Mesenchymal stem cell (in vitro differentiated cells and primary cell): ENCODE measurements at regions not wholly inside any gene's neighbourhood (a gene's known extent, or its start where the extent isn't known, plus 50 kb on each side); places are given as distances from the start of the nearest gene placed in this dataset.
A peak's percentile ranks its signal among the peaks of the same experiment; 100 is the strongest.

Experiments used
- DNase-seq: peaks from one replicate; pipeline ENCODE4 v3.0.0-alpha.2; 2013
- H2AFZ ChIP-seq: one replicate; pipeline ENCODE4 v1.6.1; 2013; ENCODE audit warnings: low read depth, mild to moderate bottlenecking, control low read depth, inconsistent platforms, low read length, moderate library complexity
- H2AK5ac ChIP-seq: 2 replicates; pipeline ENCODE4 v1.6.1; 2013; ENCODE audit warnings: low read length, moderate library complexity, mild to moderate bottlenecking, inconsistent platforms; ENCODE audit not compliant: severe bottlenecking
- H2BK120ac ChIP-seq: one replicate; pipeline ENCODE4 v1.6.1; 2013; ENCODE audit warnings: low read depth, mild to moderate bottlenecking, inconsistent platforms, low read length, moderate library complexity
- H2BK12ac ChIP-seq, 2 experiments: one replicate each; pipeline ENCODE4 v1.6.1; 2013; ENCODE audit warnings: inconsistent platforms in 2 of 2, low read length in 2 of 2, mild to moderate bottlenecking in 2 of 2, moderate library complexity in 2 of 2, control low read depth in 1 of 2
- H2BK15ac ChIP-seq: one replicate; pipeline ENCODE4 v1.6.1; 2013; ENCODE audit warnings: mild to moderate bottlenecking, low read depth, inconsistent platforms; ENCODE audit not compliant: poor library complexity, severe bottlenecking
- H2BK5ac ChIP-seq: 2 replicates; pipeline ENCODE4 v1.6.1; 2013; ENCODE audit warnings: low read depth, mild to moderate bottlenecking, low read length, control low read depth, inconsistent platforms; ENCODE audit not compliant: poor library complexity, severe bottlenecking
- H3K14ac ChIP-seq, 2 experiments: one replicate each; pipeline ENCODE4 v1.6.1; 2013; ENCODE audit warnings: inconsistent platforms in 2 of 2, low read length in 2 of 2, control low read depth in 1 of 2, mild to moderate bottlenecking in 1 of 2, moderate library complexity in 1 of 2
- H3K18ac ChIP-seq, 2 experiments: one replicate each; pipeline ENCODE4 v1.6.1; 2013; ENCODE audit warnings: inconsistent platforms in 2 of 2, low read length in 2 of 2, control low read depth in 1 of 2, low read depth in 1 of 2, mild to moderate bottlenecking in 1 of 2
- H3K23ac ChIP-seq, 2 experiments: one replicate each; pipeline ENCODE4 v1.6.1; 2013; ENCODE audit warnings: inconsistent platforms in 2 of 2, low read length in 2 of 2, mild to moderate bottlenecking in 2 of 2, moderate library complexity in 2 of 2, control low read depth in 1 of 2
- H3K27ac ChIP-seq: 2 replicates; pipeline ENCODE4 v1.5.1; 2013; ENCODE audit warnings: mild to moderate bottlenecking, moderate library complexity, low read length, control low read depth, inconsistent platforms; ENCODE audit not compliant: poor library complexity, severe bottlenecking
- H3K27me3 ChIP-seq, 2 experiments: 2 replicates each; pipeline versions ENCODE4 v1.6.1 to v1.7.0; 2013; ENCODE audit warnings: low read length in 2 of 2, mild to moderate bottlenecking in 2 of 2, moderate library complexity in 2 of 2, control low read depth in 1 of 2, inconsistent platforms in 1 of 2; ENCODE audit not compliant: control insufficient read depth in 1 of 2, insufficient read depth in 1 of 2
- H3K36me3 ChIP-seq, 2 experiments: 2 replicates each; pipeline versions ENCODE4 v1.6.1 to v1.7.0; 2013; ENCODE audit warnings: low read length in 2 of 2, control low read depth in 1 of 2, inconsistent platforms in 1 of 2, low read depth in 1 of 2, mild to moderate bottlenecking in 1 of 2; ENCODE audit not compliant: insufficient read depth in 2 of 2, control insufficient read depth in 1 of 2
- H3K4ac ChIP-seq, 2 experiments: one replicate each; pipeline ENCODE4 v1.6.1; 2013; ENCODE audit warnings: inconsistent platforms in 2 of 2, low read length in 2 of 2, mild to moderate bottlenecking in 2 of 2, moderate library complexity in 2 of 2, control low read depth in 1 of 2, low read depth in 1 of 2
- H3K4me1 ChIP-seq: 2 replicates; pipeline ENCODE4 v1.6.1; 2013; ENCODE audit warnings: low read depth, low read length, control low read depth; ENCODE audit not compliant: control insufficient read depth, insufficient read depth
- H3K4me2 ChIP-seq: 2 replicates; pipeline ENCODE4 v1.6.1; 2013; ENCODE audit warnings: low read length, mild to moderate bottlenecking, inconsistent platforms; ENCODE audit not compliant: poor library complexity, severe bottlenecking
- H3K4me3 ChIP-seq, 2 experiments: 2 replicates each; pipeline versions ENCODE4 v1.5.1 to v1.7.0; 2013; ENCODE audit warnings: low read length in 2 of 2, mild to moderate bottlenecking in 2 of 2, control low read depth in 1 of 2, low read depth in 1 of 2; ENCODE audit not compliant: insufficient read depth in 1 of 2
- H3K79me1 ChIP-seq: replicated peaks from 2 replicates; pipeline ENCODE4 v1.6.1; 2013; ENCODE audit warnings: mild to moderate bottlenecking, control low read depth, low read length, inconsistent platforms; ENCODE audit not compliant: poor library complexity, severe bottlenecking
- H3K9ac ChIP-seq: 2 replicates; pipeline ENCODE4 v1.7.0; 2013; ENCODE audit warnings: mild to moderate bottlenecking, low read length, moderate library complexity
- H3K9me3 ChIP-seq: 2 replicates; pipeline ENCODE4 v1.7.0; 2013; ENCODE audit warnings: mild to moderate bottlenecking, low read length; ENCODE audit not compliant: control insufficient read depth
- H4K8ac ChIP-seq: one replicate; pipeline ENCODE4 v1.6.1; 2013; ENCODE audit warnings: inconsistent platforms, mild to moderate bottlenecking, low read length, moderate library complexity
- H4K91ac ChIP-seq: one replicate; pipeline ENCODE4 v1.6.1; 2013; ENCODE audit warnings: mild to moderate bottlenecking, low read length, inconsistent platforms
- WGBS: methylation state at CpG from one replicate; pipeline ENCODE4 v1.1.7; 2013; ENCODE audit warnings: mixed read lengths; 5-methylcytosine and 5-hydroxymethylcytosine counted together

DNA sequence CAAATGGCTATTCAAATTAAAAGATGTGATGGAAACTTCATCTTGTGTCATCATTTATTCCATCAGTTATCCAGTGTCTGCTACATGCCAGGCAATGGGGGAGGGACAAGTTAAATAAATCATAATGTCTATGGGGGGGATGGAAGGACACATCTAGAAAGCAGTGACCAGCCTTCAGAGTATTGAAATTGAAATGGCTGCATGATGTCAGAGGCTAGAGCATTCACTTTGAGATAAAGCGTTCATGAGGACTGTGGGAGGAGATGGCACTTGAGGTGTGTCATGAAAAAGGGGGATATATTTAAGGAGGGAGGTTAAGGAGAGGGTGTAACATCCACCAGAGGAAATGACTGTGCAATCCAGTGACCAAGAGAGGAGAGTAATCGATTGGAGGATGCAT is 50.6 kb downstream of the SLIT2 start:
- Histone ChIP-seq H2AK5ac (no peak overlapping the region), H2BK15ac (no peak overlapping the region), H3K4ac (no peak overlapping the region), H3K23ac (no peak overlapping the region), H4K91ac (no peak overlapping the region), H3K9me3 (no peaks in the 10 kb centered on the region), H3K4me3 (no peak overlapping the region), H3K9ac (no peak overlapping the region), H2AFZ (no peak overlapping the region), H3K14ac (no peak overlapping the region), H2BK12ac (no peak overlapping the region), H4K8ac (no peak overlapping the region), H3K27ac (no peak overlapping the region), H3K18ac (no peak overlapping the region), H2BK120ac (no peak overlapping the region), H3K4me2 (no peak overlapping the region), H2BK5ac (no peak overlapping the region), H3K27me3 (no peaks in the 10 kb centered on the region), H3K4me1 (no peaks in the 10 kb centered on the region), H3K36me3 (no peaks in the 10 kb centered on the region), H3K79me1 (no peaks in the 10 kb centered on the region)
- 96% methylated on average over 1 of the region's 2 CpGs for WGBS
- DNase-seq, result no peak

DNA sequence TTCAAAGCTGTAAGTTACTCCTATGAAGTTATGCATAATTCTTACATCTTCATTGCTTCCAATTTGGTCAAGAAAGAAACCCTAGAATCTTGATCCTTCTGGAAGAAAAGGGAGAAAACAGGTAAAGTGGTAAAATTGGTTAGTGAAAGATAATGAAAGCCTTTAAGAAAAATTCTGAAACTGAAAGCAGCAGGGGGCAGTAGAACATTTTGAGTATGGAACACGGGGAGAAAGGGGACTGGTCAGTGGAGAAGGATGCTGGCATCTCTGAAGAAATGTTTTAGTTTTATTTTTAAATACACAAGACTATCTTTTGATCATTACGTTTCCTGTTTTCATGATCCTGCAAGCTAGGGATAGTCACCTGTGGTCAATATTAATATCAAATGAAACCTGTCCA is 54.3 kb downstream of the SLIT2 start:
- H3K4me3 ChIP-seq, result no peak overlapping the region
- no peak overlapping the region for H2BK120ac ChIP-seq
- no peak overlapping the region for H4K8ac ChIP-seq
- WGBS, result no CpG with 5 or more reads among the region's 2 CpGs
- no peak overlapping the region for H2BK12ac ChIP-seq
- H2BK15ac ChIP-seq, result no peak overlapping the region
- no peak overlapping the region for H2AK5ac ChIP-seq
- H3K18ac ChIP-seq, result no peak overlapping the region
- no peaks in the 10 kb centered on the region for H3K4me1 ChIP-seq
- H2AFZ ChIP-seq, result no peak overlapping the region
- no peak overlapping the region for H4K91ac ChIP-seq
- H3K23ac ChIP-seq, result no peak overlapping the region
- H3K14ac ChIP-seq, result no peak overlapping the region
- H3K79me1 ChIP-seq, result no peaks in the 10 kb centered on the region
- no peaks in the 10 kb centered on the region for H3K36me3 ChIP-seq
- H3K9ac ChIP-seq, result no peak overlapping the region
- H3K4ac ChIP-seq, result no peak overlapping the region
- no peaks in the 10 kb centered on the region for H3K27me3 ChIP-seq
- no peaks in the 10 kb centered on the region for H3K9me3 ChIP-seq
- DNase-seq, result peak; percentile 23
- no peak overlapping the region for H3K4me2 ChIP-seq
- no peak overlapping the region for H2BK5ac ChIP-seq
- H3K27ac ChIP-seq, result no peak overlapping the region

DNA sequence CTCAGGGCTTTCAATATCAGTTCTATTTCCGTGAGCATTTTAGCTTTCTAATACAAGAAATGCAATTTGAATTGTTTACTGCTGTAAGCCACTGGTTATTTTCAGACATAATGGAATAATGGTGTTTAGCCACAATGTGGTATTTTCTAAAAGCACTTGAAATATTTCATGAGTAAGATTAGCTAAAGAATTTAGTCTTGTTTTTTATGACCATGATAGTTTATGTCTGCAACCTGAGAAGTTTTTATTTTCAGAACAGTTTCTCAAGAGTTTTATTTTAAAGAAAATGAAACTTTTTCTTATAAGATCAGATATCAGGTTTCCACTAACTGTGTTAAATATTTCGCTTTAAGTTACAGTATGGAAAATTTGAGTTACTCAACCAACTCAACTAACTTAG is 60.2 kb downstream of the SLIT2 start:
- H2BK12ac ChIP-seq, result no peak overlapping the region
- H3K9me3 ChIP-seq, result no peaks in the 10 kb centered on the region
- DNase-seq, result peak; percentile 43
- H3K18ac ChIP-seq, result no peak overlapping the region
- H4K91ac ChIP-seq, result no peak overlapping the region
- H2BK120ac ChIP-seq, result no peak overlapping the region
- no peaks in the 10 kb centered on the region for H3K36me3 ChIP-seq
- no peak overlapping the region for H2BK5ac ChIP-seq
- no peak overlapping the region for H3K4me2 ChIP-seq
- no peak overlapping the region for H3K4ac ChIP-seq
- H2BK15ac ChIP-seq, result no peak overlapping the region
- H3K27me3 ChIP-seq, result no peaks in the 10 kb centered on the region
- H4K8ac ChIP-seq, result no peak overlapping the region
- no peak overlapping the region for H3K9ac ChIP-seq
- H3K14ac ChIP-seq, result no peak overlapping the region
- H3K23ac ChIP-seq, result no peak overlapping the region
- H3K79me1 ChIP-seq, result no peaks in the 10 kb centered on the region
- H2AFZ ChIP-seq, result no peak overlapping the region
- no peak overlapping the region for H3K27ac ChIP-seq
- no peak overlapping the region for H3K4me3 ChIP-seq
- WGBS, result 50% methylated on average over 1 of the region's 2 CpGs
- no peak overlapping the region for H2AK5ac ChIP-seq
- H3K4me1 ChIP-seq, result no peaks in the 10 kb centered on the region

DNA sequence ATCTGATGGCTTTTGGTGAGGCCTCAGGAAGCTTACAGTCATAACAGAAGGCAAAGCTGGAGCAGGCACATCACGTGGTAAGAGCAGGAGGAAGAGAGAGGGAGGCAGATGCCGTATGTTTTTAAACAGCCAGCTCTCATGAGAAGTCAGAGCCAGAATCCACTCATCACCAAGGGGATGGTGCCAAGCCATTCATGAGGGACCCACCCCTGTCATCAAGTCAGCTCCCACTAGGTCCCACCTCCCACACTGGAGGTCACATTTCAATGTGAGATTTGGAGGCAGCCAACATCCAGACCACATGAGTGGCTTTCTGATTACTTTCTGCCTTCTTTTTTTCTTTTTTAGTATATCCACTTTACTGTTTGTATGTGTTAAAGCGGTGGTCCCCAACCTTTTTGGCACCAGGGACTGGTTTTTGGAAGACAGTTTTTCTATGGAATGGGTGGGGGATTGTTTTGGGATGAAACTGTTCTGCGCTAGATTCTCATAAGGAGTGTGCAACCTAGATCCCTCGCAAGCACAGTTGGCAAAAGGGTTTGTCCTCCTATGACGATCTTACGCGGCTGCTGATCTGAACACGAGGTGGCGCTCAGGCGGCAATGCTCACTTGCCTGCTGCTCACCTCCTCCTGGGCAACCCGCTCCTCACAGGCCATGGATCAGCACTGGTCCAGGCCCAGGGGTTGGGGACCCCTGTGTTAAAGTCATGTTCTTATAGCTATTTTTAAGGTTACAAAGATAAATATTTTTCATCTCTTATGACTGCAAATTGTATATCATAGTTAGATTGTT is 61.7 kb downstream of the SLIT2 start:
- Histone ChIP-seq H2AK5ac (no peak overlapping the region), H3K23ac (no peak overlapping the region), H3K4me2 (no peak overlapping the region), H3K4me3 (no peak overlapping the region), H2BK120ac (no peak overlapping the region), H2BK12ac (no peak overlapping the region), H3K27ac (no peak overlapping the region), H3K4me1 (no peaks in the 10 kb centered on the region), H3K4ac (no peak overlapping the region), H4K8ac (no peak overlapping the region), H3K9me3 (no peaks in the 10 kb centered on the region), H2BK15ac (no peak overlapping the region), H3K79me1 (no peaks in the 10 kb centered on the region), H3K36me3 (no peaks in the 10 kb centered on the region), H2BK5ac (no peak overlapping the region), H4K91ac (no peak overlapping the region), H2AFZ (no peak overlapping the region), H3K14ac (no peak overlapping the region), H3K9ac (no peak overlapping the region), H3K18ac (no peak overlapping the region), H3K27me3 (no peaks in the 10 kb centered on the region)
- 58% methylated on average over 11 of the region's 12 CpGs for whole genome bisulfite sequencing
- DNase-seq, result no peak
